HG02610 (cell line): ENCODE measurements at regions not wholly inside any gene's neighbourhood (a gene's known extent, or its start where the extent isn't known, plus 50 kb on each side); places are given as distances from the start of the nearest gene placed in this dataset.

Experiments used
- ATAC-seq: cut with Tn5 transposase; IDR thresholded peaks from one replicate; pipeline ENCODE4 v1.9.1; 2021; ENCODE audit warnings: mild to moderate bottlenecking, moderate library complexity; ENCODE audit not compliant: unreplicated experiment

GRCh38 chr17:65407017-65407416 lies 154.4 kb downstream of the AXIN2 start:
- ATAC-seq = no peak

- ATAC-seq = no peak
These were observed 154.9 kb downstream of the AXIN2 start for GRCh38 chr17:65406552-65406951.

- no peak for ATAC-seq
These were observed 155.9 kb downstream of the AXIN2 start for GRCh38 chr17:65405563-65405962.

- ATAC-seq = no peak
These were observed 156.7 kb downstream of the AXIN2 start for GRCh38 chr17:65404761-65405160.

- ATAC-seq = no peak
These were observed 157.8 kb downstream of the AXIN2 start for GRCh38 chr17:65403626-65404025.

GRCh38 chr17:65402513-65403496 lies 158.6 kb downstream of the AXIN2 start:
- ATAC-seq = no peak

GRCh38 chr17:65401561-65401960 lies 159.9 kb downstream of the AXIN2 start:
- no peak for ATAC-seq

- no peak for ATAC-seq
These were observed 160.7 kb downstream of the AXIN2 start for GRCh38 chr17:65400701-65401100.

GRCh38 chr17:65398040-65398787 lies 163.2 kb downstream of the AXIN2 start:
- ATAC-seq = no peak

GRCh38 chr17:65395924-65396323 lies 165.5 kb downstream of the AXIN2 start:
- no peak for ATAC-seq

GRCh38 chr17:65394811-65395472 lies 166.5 kb downstream of the AXIN2 start:
- no peak for ATAC-seq

- ATAC-seq = no peak
These were observed 167.9 kb downstream of the AXIN2 start for GRCh38 chr17:65393514-65393913.

GRCh38 chr17:65389949-65390348 lies 171.5 kb downstream of the AXIN2 start:
- ATAC-seq = no peak

GRCh38 chr17:65389426-65389825 lies 172.0 kb downstream of the AXIN2 start:
- ATAC-seq = no peak

- ATAC-seq = no peak
These were observed 172.5 kb downstream of the AXIN2 start for GRCh38 chr17:65388911-65389310.

- no peak for ATAC-seq
These were observed 174.1 kb downstream of the AXIN2 start for GRCh38 chr17:65387322-65387721.

GRCh38 chr17:65385726-65386125 lies 175.7 kb downstream of the AXIN2 start:
- ATAC-seq = no peak

GRCh38 chr17:65385071-65385470 lies 176.4 kb downstream of the AXIN2 start:
- ATAC-seq = no peak

GRCh38 chr17:65381152-65381551 lies 180.3 kb downstream of the AXIN2 start:
- ATAC-seq = no peak

GRCh38 chr17:65374966-65375365 lies 186.5 kb downstream of the AXIN2 start:
- no peak for ATAC-seq

GRCh38 chr17:65371702-65372101 lies 189.7 kb downstream of the AXIN2 start:
- ATAC-seq = no peak
